ENCODE measurements at regions not wholly inside any gene's neighbourhood (a gene's known extent, or its start where the extent isn't known, plus 50 kb on each side); places are given as distances from the start of the nearest gene placed in this dataset.

GRCh38 chr5:105794578-105794977 is 1876.2 kb downstream of the EFNA5 start:
- no peaks in the 10 kb centered on the region for H3K36me3 ChIP-seq (ENCODE audit: control insufficient read depth, insufficient read depth, low read length)
- intact Hi-C loops (cut with micrococcal nuclease) (no loop called here), in situ Hi-C loops (cut with MboI; ENCODE audit: low sequenced_read_pairs) (no loop called here), dilution Hi-C loops (cut with HindIII; ENCODE audit: low sequenced_read_pairs, unreplicated experiment) (no loop called here)
- no peak overlapping the region for H3K14ac ChIP-seq (replicated peaks; ENCODE audit: low read depth, low read length)
- no peak overlapping the region for H3K9ac ChIP-seq (ENCODE audit: low read depth, low read length)
- no peaks in the 10 kb centered on the region for H3K9me3 ChIP-seq (ENCODE audit: control insufficient read depth, insufficient read depth, low read length)
- BruUV-seq (replicated peaks): no TSS peak
- H2BK5ac ChIP-seq (ENCODE audit: low read depth, low read length, poor library complexity, severe bottlenecking): no peak overlapping the region
- no peak overlapping the region for H3K18ac ChIP-seq (ENCODE audit: low read depth, low read length)
- no peak overlapping the region for H3K4me3 ChIP-seq (ENCODE audit: insufficient read depth, low read depth, low read length)
- H3K4ac ChIP-seq (ENCODE audit: low read depth, low read length): no peak overlapping the region
- H3K4me2 ChIP-seq (ENCODE audit: low read depth, low read length): no peak overlapping the region
- CTCF ChIA-PET: no interaction called here
- H3K9me1 ChIP-seq (ENCODE audit: insufficient read depth, low read length): no peaks in the 10 kb centered on the region
- H2BK120ac ChIP-seq (ENCODE audit: low read depth, low read length): no peak overlapping the region
- no peak overlapping the region for H3K27ac ChIP-seq (ENCODE audit: insufficient read depth, low read length)
- no peaks in the 10 kb centered on the region for H3K79me1 ChIP-seq (ENCODE audit: low read depth in 1 of 2, low read length in 2 of 2)
- H2AK5ac ChIP-seq (ENCODE audit: low read depth, low read length): no peak overlapping the region
- no peak overlapping the region for H4K8ac ChIP-seq (ENCODE audit: low read depth in 2 of 2, low read length in 2 of 2)
- no peak overlapping the region for H2AFZ ChIP-seq (replicated peaks; ENCODE audit: low read length, poor library complexity)
- no peaks in the 10 kb centered on the region for H4K20me1 ChIP-seq (ENCODE audit: insufficient read depth, low read length)
- no peak overlapping the region for H4K91ac ChIP-seq (ENCODE audit: insufficient read depth, low read depth, low read length)
- no peak overlapping the region for H2BK15ac ChIP-seq (ENCODE audit: low read depth, low read length)
- no peak overlapping the region for H2BK20ac ChIP-seq (ENCODE audit: low read depth, low read length)
- no peak for DNase-seq
- no peak overlapping the region for H4K5ac ChIP-seq (ENCODE audit: low read depth, low read length)
- TF ChIP-seq USF2 (IDR thresholded peaks at IDR 0.05; ENCODE audit: low read depth, low read length) (no peak), POLR2A (IDR thresholded peaks at IDR 0.05; ENCODE audit: low read depth, low read length) (no peak), CEBPB (IDR thresholded peaks at IDR 0.05; ENCODE audit: low read depth, low read length) (no peak), SMC3 (IDR thresholded peaks at IDR 0.05; ENCODE audit: low read depth, low read length) (no peak), NFE2L2 (IDR thresholded peaks at IDR 0.05; ENCODE audit: low read depth, low read length) (no peak), RCOR1 (IDR thresholded peaks at IDR 0.05; ENCODE audit: insufficient replicate concordance, low read length) (no peak), BHLHE40 (IDR thresholded peaks at IDR 0.05; ENCODE audit: low read depth, low read length) (no peak), MXI1 (IDR thresholded peaks at IDR 0.05; ENCODE audit: borderline replicate concordance, low read depth, low read length) (no peak), FOS (IDR thresholded peaks at IDR 0.05; ENCODE audit: low read depth, low read length) (no peak)
- TF ChIP-seq, protein P1, sequence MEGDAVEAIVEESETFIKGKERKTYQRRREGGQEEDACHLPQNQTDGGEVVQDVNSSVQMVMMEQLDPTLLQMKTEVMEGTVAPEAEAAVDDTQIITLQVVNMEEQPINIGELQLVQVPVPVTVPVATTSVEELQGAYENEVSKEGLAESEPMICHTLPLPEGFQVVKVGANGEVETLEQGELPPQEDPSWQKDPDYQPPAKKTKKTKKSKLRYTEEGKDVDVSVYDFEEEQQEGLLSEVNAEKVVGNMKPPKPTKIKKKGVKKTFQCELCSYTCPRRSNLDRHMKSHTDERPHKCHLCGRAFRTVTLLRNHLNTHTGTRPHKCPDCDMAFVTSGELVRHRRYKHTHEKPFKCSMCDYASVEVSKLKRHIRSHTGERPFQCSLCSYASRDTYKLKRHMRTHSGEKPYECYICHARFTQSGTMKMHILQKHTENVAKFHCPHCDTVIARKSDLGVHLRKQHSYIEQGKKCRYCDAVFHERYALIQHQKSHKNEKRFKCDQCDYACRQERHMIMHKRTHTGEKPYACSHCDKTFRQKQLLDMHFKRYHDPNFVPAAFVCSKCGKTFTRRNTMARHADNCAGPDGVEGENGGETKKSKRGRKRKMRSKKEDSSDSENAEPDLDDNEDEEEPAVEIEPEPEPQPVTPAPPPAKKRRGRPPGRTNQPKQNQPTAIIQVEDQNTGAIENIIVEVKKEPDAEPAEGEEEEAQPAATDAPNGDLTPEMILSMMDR (conservative IDR thresholded peaks at IDR 0.05; ENCODE audit: low read depth, low read length): no peak
- no CpG with 5 or more reads among the region's 3 CpGs for WGBS, 2 experiments (ENCODE audit: extremely low coverage in 2 of 2, insufficient read length in 1 of 2)
- no peak for ATAC-seq (ENCODE audit: low read depth)
- no peak overlapping the region for H3K56ac ChIP-seq (ENCODE audit: extremely low read depth, insufficient read depth, low read length)
- no peaks in the 10 kb centered on the region for H3K4me1 ChIP-seq (ENCODE audit: control insufficient read depth, insufficient read depth, low read length)
- POLR2A ChIA-PET (ENCODE audit: unreplicated experiment): no interaction called here
- no peak overlapping the region for H3K23ac ChIP-seq (ENCODE audit: low read depth, low read length)
- no peaks in the 10 kb centered on the region for H3K27me3 ChIP-seq (ENCODE audit: control insufficient read depth, insufficient read depth, low read length)
- H2AK9ac ChIP-seq (replicated peaks; ENCODE audit: low read depth, low read length, poor library complexity): no peak overlapping the region

All from IMR-90 (cell line).